Activated CD4-positive, alpha-beta T cell treated with anti-CD3 and anti-CD28 coated beads, Interleukin-2, amount 10 ng/mL, durations not matched to agents 24 days and 14 days (primary cell): ENCODE measurements at regions not wholly inside any gene's neighbourhood (a gene's known extent, or its start where the extent isn't known, plus 50 kb on each side); places are given as distances from the start of the nearest gene placed in this dataset.

Source experiments
- DNase-seq: peaks from one replicate; pipeline ENCODE4 v3.0.0; 2022
- H3K27ac Mint-ChIP-seq: one replicate; pipeline ENCODE4 v1.8.0; 2022; ENCODE audit warnings: mild to moderate bottlenecking, mixed read lengths
- H3K27me3 Mint-ChIP-seq: one replicate; pipeline ENCODE4 v1.8.0; 2022; ENCODE audit warnings: mixed read lengths
- H3K36me3 Mint-ChIP-seq: one replicate; pipeline ENCODE4 v1.8.0; 2022; ENCODE audit warnings: low read depth, mild to moderate bottlenecking, mixed read lengths
- H3K4me1 Mint-ChIP-seq: one replicate; pipeline ENCODE4 v1.8.0; 2021; ENCODE audit warnings: mixed read lengths
- H3K4me3 Mint-ChIP-seq: one replicate; pipeline ENCODE4 v1.8.0; 2022; ENCODE audit warnings: mild to moderate bottlenecking, moderate library complexity, mixed read lengths
- H3K9me3 Mint-ChIP-seq: one replicate; pipeline ENCODE4 v1.8.0; 2021; ENCODE audit warnings: mixed read lengths
- intact Hi-C: fragments of 100-400 bp; cut with micrococcal nuclease; formaldehyde crosslinking; loops from one replicate; pipeline ENCODE4 v1.15.1; 2023

DNA sequence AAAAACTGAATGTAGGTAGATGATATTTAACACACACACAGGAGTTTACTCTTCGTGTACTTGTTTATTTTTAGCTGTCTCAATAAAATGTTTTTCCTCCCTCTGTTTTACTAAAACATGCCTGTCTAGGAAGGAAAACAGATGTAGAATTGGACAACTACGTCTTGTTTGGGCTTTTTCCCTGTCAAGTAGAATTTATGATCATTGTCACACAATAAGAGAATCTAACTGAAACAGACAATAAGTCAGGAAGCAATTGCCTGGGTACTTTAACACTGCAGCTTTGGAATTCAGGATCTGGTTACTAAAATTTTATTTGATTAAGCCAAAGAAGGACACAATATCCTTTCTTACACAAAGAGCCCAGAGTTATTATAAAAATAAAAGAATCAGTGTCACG is 164.2 kb downstream of the ZDHHC21 start:
- Mint-ChIP-seq H3K9me3 (no peaks in the 10 kb centered on the region), H3K27me3 (peaks cover 6% of the 10 kb centered on the region)

DNA sequence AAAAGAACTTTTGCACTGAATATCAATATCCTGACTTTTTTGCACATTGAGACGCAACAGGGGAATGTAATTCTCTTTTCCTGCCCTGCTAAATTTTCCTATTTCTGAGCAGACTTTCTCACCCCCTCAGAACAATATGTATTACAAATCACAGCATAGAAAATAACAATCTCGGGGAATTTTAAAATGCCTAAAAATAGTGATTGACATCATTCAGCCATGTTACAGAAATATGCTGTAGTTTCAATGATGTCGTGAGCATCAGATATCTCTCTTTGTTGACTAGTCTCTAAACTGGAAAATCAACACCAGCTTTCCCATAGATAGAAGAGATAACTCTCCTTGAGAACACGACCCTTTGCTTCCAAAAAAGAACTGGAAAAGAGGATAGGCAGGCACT is 166.7 kb downstream of the ZDHHC21 start:
- H3K4me3 Mint-ChIP-seq = no peak overlapping the region
- DNase-seq = no peak

More for the DNA sequence above, 164.2 kb downstream of the ZDHHC21 start:
- intact Hi-C loops = no loop called here
- H3K36me3 Mint-ChIP-seq = no peaks in the 10 kb centered on the region
- H3K27ac Mint-ChIP-seq = no peak overlapping the region
- H3K4me1 Mint-ChIP-seq = no peaks in the 10 kb centered on the region
- no peak overlapping the region for H3K4me3 Mint-ChIP-seq
- DNase-seq = no peak

DNA sequence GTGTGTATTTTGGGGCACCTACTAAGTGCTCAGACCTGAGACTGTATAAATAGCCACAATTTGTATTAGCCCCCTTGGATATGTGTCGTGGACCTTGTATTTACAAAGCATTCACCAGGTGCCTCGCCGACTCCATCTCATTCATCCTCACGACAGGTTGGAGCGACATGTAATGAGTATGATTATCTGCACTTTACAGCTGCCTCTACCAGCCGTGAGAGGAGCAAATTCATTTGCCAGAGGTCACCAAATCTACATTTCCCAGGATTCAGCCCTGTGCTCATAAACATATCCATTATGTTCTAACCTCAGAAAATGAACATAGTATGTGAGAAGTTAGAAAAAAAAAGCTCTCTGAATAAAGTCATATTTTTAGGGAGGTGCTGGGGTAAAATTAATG is 167.4 kb downstream of the ZDHHC21 start:
- H3K4me3 Mint-ChIP-seq = no peak overlapping the region
- H3K36me3 Mint-ChIP-seq = no peaks in the 10 kb centered on the region

More for the DNA sequence above, 166.7 kb downstream of the ZDHHC21 start:
- intact Hi-C loops = no loop called here
- no peak overlapping the region for H3K27ac Mint-ChIP-seq
- no peaks in the 10 kb centered on the region for H3K36me3 Mint-ChIP-seq
- peaks cover 6% of the 10 kb centered on the region for H3K27me3 Mint-ChIP-seq
- no peaks in the 10 kb centered on the region for H3K9me3 Mint-ChIP-seq
- H3K4me1 Mint-ChIP-seq = no peaks in the 10 kb centered on the region

DNA sequence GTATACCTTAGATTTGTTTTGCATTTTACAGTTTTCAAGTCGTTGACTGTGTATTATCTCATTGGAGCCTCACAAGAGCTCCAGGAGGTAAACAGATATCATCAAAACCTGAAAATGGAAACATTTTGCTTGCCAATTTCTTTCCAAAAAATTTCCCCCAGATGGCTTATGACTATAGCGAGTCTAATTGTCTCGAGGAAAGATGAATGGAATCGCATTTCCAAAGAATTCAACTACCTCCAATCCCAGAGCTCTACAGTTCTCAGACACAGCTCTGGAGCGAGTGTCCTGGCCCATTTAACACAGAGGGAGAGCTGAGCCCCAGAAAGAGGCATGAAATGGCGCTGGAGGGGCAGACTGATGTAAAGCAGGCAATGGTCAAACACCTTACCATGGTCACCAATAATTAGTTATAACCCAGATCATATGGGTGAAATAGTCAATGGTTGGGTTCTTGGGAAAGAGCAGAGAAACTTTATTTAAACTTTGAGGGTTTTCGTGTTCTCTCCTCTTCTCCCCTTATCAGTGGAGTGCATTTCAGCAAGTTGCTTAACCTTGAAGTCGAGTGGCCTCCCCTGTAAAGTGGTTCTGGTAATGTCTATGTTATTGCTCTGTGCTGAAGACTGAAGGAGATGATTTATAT is 168.2 kb downstream of the ZDHHC21 start:
- no peaks in the 10 kb centered on the region for H3K36me3 Mint-ChIP-seq
- peaks cover 4% of the 10 kb centered on the region for H3K27me3 Mint-ChIP-seq
- H3K9me3 Mint-ChIP-seq = no peaks in the 10 kb centered on the region
- H3K27ac Mint-ChIP-seq = no peak overlapping the region
- no peak overlapping the region for H3K4me3 Mint-ChIP-seq
- no peak for DNase-seq
- H3K4me1 Mint-ChIP-seq = no peaks in the 10 kb centered on the region
- intact Hi-C loops = no loop called here

More for the DNA sequence above, 167.4 kb downstream of the ZDHHC21 start:
- Mint-ChIP-seq H3K4me1 (no peaks in the 10 kb centered on the region), H3K27me3 (peaks cover 6% of the 10 kb centered on the region), H3K27ac (no peak overlapping the region), H3K9me3 (no peaks in the 10 kb centered on the region)
- DNase-seq = no peak
- intact Hi-C loops = no loop called here

DNA sequence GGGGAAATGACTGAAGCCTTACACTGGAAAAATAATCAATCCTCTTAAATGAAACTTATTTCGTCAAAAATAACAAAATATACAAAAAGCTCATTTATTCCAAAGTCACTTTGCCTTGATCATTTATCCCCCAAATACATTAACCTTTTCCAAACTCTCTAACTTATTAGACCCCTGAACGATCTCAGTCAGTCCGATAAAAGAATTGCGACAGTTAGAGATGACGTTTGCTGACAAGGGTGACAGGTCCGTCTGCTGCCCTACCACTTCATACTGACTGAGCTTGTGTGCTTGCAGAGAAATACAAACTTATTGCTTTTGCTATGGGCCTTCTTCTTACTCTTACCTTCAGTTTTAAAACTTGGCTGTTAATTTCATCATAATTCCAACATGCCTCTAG is 169.7 kb downstream of the ZDHHC21 start:
- intact Hi-C loops = no loop called here
- Mint-ChIP-seq H3K27me3 (peaks cover 1% of the 10 kb centered on the region), H3K4me3 (no peak overlapping the region), H3K9me3 (no peaks in the 10 kb centered on the region), H3K4me1 (no peaks in the 10 kb centered on the region), H3K27ac (no peak overlapping the region), H3K36me3 (no peaks in the 10 kb centered on the region)
- DNase-seq = no peak

DNA sequence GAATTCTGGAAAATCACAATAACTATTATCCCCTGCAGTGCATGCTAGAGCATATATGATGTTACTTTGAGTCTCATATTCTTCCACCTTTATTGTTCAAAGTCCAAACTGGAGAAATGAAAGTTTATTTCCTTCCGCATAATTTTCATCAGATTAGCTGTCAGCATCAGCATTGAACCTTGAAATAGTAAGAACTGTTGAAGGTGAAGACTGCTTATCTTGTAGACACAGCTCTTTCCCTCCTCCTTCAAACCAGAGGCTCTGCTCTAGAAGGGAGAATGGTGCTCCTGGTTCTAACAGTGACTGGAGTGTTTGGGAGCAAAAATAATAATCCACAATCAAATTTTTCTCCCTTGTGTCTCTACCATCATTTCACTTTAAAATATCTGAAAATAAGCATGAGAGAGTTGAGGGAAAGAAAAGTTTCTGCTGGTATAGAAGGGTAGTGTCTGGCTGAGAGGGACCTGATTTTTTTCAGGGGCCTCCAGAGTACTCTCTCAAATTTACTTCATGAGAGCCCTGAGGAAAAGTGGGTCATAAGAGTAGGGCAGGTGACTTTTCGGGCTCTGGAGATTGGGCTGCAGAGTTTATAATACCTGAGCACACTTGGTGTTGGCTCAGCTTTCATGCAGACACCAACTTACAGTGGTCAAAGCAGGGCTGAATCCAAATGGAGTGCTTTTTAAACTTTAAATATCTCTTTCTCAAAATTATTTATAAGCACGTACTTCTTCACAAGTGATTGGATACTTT is 170.4 kb downstream of the ZDHHC21 start:
- H3K4me1 Mint-ChIP-seq = no peaks in the 10 kb centered on the region
- H3K27ac Mint-ChIP-seq = no peak overlapping the region
- H3K27me3 Mint-ChIP-seq = no peaks in the 10 kb centered on the region
- DNase-seq = no peak
- intact Hi-C loops = no loop called here
- H3K9me3 Mint-ChIP-seq = no peaks in the 10 kb centered on the region
- no peaks in the 10 kb centered on the region for H3K36me3 Mint-ChIP-seq
- H3K4me3 Mint-ChIP-seq = no peak overlapping the region

DNA sequence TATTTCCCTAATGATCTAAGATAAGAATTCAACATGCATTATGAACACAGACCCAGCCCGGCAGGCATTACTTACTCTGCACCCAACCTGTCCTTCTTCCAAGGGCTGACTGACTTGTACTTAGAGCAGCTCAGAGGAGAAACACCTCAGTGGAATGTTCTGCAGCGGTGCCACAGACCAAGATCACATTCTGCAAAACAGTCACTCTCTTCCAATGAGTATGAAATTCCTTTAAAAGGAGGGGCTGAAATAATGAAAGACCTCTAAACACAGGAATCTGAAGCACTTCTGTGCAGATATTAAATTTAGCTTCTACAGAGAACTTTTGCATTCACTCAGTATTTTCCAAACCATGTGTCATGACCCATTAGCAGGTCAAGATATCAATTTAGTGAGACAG is 172.9 kb downstream of the ZDHHC21 start:
- Mint-ChIP-seq H3K36me3 (no peaks in the 10 kb centered on the region), H3K27me3 (no peaks in the 10 kb centered on the region), H3K9me3 (no peaks in the 10 kb centered on the region), H3K4me1 (no peaks in the 10 kb centered on the region), H3K27ac (no peak overlapping the region), H3K4me3 (no peak overlapping the region)
- no peak for DNase-seq
- intact Hi-C loops = no loop called here

DNA sequence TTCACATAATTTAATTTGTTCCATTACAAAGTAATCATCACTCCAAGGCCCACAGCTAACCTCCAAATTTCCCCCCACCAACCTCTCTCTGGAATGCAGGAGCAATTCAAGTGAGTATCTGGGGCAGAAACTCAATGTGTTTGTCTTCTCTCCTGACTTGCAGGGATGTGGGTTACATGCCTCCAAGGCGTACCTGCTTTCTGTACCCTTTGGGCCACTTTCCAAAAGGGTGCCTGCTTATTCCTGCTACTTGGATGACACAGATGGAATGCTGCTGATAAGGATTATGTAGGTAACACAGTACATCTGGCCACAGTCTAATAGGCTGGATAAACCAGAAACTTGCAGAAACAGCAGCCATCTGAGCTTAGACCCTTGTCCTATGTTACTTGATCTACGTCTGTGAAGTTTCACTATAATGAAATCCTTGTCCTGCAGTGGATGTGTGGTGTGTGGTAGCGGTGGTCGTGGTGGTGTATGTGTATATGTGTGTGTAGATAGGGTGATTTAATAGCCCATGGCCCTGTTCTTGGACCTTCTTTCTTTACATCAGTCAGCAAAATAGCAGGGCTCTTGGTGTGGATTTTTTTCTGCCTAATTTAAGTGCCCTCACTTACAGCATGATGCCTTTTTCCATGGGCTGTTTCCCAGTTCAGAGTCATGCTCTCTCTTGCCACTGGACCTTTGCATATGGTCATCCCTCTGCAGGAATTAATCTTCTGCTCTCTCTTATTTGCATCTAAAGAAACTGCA is 175.9 kb downstream of the ZDHHC21 start:
- no peaks in the 10 kb centered on the region for H3K9me3 Mint-ChIP-seq
- H3K4me1 Mint-ChIP-seq = no peaks in the 10 kb centered on the region
- no peak overlapping the region for H3K27ac Mint-ChIP-seq
- intact Hi-C loops = no loop called here
- no peaks in the 10 kb centered on the region for H3K27me3 Mint-ChIP-seq
- H3K36me3 Mint-ChIP-seq = no peaks in the 10 kb centered on the region
- no peak for DNase-seq
- no peak overlapping the region for H3K4me3 Mint-ChIP-seq

DNA sequence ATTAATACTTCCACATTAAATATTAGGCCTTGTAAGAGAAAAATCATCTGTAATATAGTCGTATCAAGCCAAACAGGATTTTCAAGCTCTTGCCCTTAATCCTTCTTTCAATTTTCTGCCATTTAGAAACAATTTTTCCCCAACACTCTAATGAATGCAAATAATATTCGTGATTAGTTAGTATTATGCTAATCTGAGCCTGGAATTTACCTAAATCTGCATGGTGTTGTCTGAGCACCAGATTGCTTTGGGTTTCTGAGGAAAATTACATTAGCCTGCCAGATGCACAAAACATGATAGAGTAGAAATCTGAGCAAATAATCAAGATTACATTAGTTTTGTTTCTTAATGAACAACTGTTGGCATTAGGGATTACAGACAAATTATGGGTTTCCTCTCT is 176.6 kb downstream of the ZDHHC21 start:
- Mint-ChIP-seq H3K9me3 (no peaks in the 10 kb centered on the region), H3K27me3 (no peaks in the 10 kb centered on the region), H3K4me1 (no peaks in the 10 kb centered on the region), H3K4me3 (no peak overlapping the region), H3K27ac (no peak overlapping the region), H3K36me3 (no peaks in the 10 kb centered on the region)
- intact Hi-C loops = no loop called here
- no peak for DNase-seq

DNA sequence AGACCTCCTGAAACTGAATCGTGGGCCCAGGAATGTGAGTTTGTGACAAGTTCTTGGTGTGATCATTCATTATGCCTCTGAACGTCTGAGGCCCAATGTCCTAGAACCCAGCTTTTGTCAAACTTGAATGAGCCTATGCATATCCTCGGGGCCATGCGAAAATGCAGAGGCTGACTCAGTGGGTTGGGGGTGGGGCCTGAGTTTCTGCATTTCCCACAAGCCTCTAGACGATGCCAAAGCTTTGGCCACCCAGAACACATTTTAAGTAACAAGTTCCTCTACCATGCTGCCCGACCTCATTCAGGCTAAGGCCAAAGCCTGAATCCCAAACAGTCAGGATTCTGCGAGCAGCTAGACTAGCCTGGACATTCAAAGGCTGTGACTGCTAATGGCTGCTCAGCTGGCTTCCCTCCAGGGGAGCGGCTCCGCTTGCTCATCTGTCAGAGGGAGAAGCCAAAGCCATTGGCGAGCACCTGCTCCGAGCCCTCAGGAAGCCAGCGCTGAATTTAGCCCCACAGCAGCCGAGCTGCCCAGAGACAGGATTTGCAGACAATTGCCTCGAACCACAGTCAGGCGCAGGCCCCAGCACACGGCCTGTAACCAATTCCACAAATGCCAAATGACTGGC is 177.5 kb downstream of the ZDHHC21 start:
- Mint-ChIP-seq H3K4me1 (no peaks in the 10 kb centered on the region), H3K4me3 (no peak overlapping the region), H3K27ac (no peak overlapping the region), H3K27me3 (no peaks in the 10 kb centered on the region), H3K36me3 (no peaks in the 10 kb centered on the region), H3K9me3 (no peaks in the 10 kb centered on the region)
- DNase-seq = no peak
- intact Hi-C loops = no loop called here

DNA sequence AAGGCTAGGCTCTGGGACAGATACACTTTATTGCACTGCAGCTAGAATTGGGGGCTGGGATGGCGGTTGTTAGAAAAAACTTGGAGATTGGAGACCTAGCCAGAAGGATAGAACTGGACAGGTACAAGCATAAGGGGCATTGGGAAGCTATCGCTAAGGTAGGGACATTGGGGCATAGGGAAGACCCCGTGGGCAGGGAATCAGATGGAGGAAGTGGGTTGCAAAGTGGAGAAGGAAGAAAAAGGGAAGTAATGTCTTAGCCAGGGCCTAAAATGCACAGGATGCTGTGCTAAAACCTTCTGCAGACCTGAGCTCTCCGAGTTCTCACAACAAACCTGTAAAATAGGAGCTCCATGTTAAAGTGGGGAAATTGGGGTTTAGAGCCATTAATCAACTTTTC is 178.2 kb downstream of the ZDHHC21 start:
- Mint-ChIP-seq H3K4me1 (no peaks in the 10 kb centered on the region), H3K27ac (no peak overlapping the region), H3K36me3 (no peaks in the 10 kb centered on the region), H3K9me3 (no peaks in the 10 kb centered on the region), H3K27me3 (no peaks in the 10 kb centered on the region), H3K4me3 (no peak overlapping the region)
- no peak for DNase-seq
- intact Hi-C loops = no loop called here

DNA sequence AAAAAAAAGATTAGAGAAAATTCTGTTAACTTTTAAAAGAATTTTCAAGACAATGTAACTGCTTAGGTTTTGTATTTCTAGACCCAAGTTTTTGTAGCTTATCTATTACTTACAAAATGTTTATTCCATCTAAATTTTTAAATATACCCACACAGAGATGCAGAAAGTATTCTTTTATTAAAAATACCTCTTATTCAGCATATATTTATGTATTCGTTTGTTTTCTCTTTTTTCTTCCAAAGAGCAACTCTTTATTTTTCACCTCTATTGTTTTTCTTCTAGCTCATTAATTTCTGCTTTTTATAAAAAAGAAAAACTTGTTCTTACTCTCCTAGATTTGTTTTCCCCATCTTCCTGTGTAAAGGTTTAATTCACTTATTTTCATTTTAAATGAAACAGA is 180.3 kb downstream of the ZDHHC21 start:
- Mint-ChIP-seq H3K4me3 (no peak overlapping the region), H3K27me3 (no peaks in the 10 kb centered on the region), H3K9me3 (no peaks in the 10 kb centered on the region), H3K27ac (no peak overlapping the region), H3K4me1 (no peaks in the 10 kb centered on the region), H3K36me3 (no peaks in the 10 kb centered on the region)
- no peak for DNase-seq
- intact Hi-C loops = no loop called here

DNA sequence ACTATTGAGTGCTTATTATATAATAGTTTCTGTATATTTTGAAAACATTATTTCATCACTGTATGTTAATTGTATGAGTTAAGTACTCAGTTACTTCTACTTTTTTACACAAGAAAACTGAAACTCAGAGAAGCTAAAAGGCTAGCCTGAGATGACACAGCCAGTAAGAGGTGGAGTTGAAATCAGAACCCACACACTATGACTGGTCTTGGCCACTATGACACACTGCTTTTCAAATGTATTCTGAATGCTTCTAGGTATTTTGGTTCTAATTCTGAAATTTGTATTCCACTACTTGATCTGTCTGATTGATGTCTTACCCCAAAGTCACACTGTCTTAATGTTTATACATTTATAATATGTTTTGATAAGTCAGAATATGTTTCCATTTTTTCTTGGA is 181.8 kb downstream of the ZDHHC21 start:
- H3K9me3 Mint-ChIP-seq = no peaks in the 10 kb centered on the region
- no peak overlapping the region for H3K27ac Mint-ChIP-seq
- H3K27me3 Mint-ChIP-seq = no peaks in the 10 kb centered on the region
- intact Hi-C loops = no loop called here
- H3K4me3 Mint-ChIP-seq = no peak overlapping the region
- no peaks in the 10 kb centered on the region for H3K4me1 Mint-ChIP-seq
- no peak for DNase-seq
- H3K36me3 Mint-ChIP-seq = no peaks in the 10 kb centered on the region

DNA sequence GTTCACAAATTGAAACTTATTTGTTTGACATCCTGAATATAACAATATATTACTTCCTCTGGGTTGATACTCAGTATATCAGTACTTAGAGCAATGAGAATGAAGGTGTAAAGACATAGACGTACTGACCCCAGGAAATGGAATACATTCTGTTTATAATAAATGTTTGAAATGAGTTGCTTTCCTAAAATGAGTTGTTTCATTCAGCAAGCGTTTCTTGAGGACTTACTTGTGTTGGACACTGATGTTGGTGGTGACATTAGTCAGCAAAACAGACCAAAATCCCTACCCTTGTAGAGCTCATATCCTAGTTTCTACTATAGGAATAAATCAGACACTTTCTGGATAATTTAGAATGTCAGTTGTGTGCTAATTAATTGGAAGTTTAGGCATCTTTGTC is 184.3 kb downstream of the ZDHHC21 start:
- Mint-ChIP-seq H3K27ac (no peak overlapping the region), H3K27me3 (no peaks in the 10 kb centered on the region), H3K4me3 (no peak overlapping the region), H3K9me3 (no peaks in the 10 kb centered on the region), H3K4me1 (no peaks in the 10 kb centered on the region), H3K36me3 (no peaks in the 10 kb centered on the region)
- DNase-seq = no peak
- intact Hi-C loops = no loop called here
